ENCODE measurements at regions not wholly inside any gene's neighbourhood (a gene's known extent, or its start where the extent isn't known, plus 50 kb on each side); places are given as distances from the start of the nearest gene placed in this dataset.

- no peak for DNase-seq (ENCODE audit: low spot score)
These were observed 1548.2 kb upstream of the CELF4 start for GRCh38 chr18:39113790-39114189.

- no peak for DNase-seq (ENCODE audit: low spot score)
These were observed 1539.5 kb upstream of the CELF4 start for GRCh38 chr18:39105104-39105503.

- no peak for DNase-seq (ENCODE audit: low spot score)
These were observed 1507.4 kb upstream of the CELF4 start for GRCh38 chr18:39072970-39073369.

GRCh38 chr18:39062426-39062825 lies 1496.8 kb upstream of the CELF4 start:
- DNase-seq (ENCODE audit: low spot score): no peak

- DNase-seq (ENCODE audit: low spot score): no peak
These were observed 1492.9 kb upstream of the CELF4 start for GRCh38 chr18:39058386-39059000.

- DNase-seq (ENCODE audit: low spot score): no peak
These were observed 1491.9 kb upstream of the CELF4 start for GRCh38 chr18:39057423-39058064.

- no peak for DNase-seq (ENCODE audit: low spot score)
These were observed 1488.0 kb upstream of the CELF4 start for GRCh38 chr18:39053571-39053970.

GRCh38 chr18:39051013-39051412 lies 1485.4 kb upstream of the CELF4 start:
- DNase-seq (ENCODE audit: low spot score): no peak

GRCh38 chr18:39039813-39040212 lies 1474.2 kb upstream of the CELF4 start:
- DNase-seq (ENCODE audit: low spot score): no peak

- DNase-seq (ENCODE audit: low spot score): no peak
These were observed 1472.3 kb upstream of the CELF4 start for GRCh38 chr18:39037925-39038324.

GRCh38 chr18:39033312-39033711 lies 1467.7 kb upstream of the CELF4 start:
- no peak for DNase-seq (ENCODE audit: low spot score)

GRCh38 chr18:39031647-39032046 lies 1466.0 kb upstream of the CELF4 start:
- DNase-seq (ENCODE audit: low spot score): no peak

- DNase-seq (ENCODE audit: low spot score): no peak
These were observed 1464.6 kb upstream of the CELF4 start for GRCh38 chr18:39030124-39030655.

- no peak for DNase-seq (ENCODE audit: low spot score)
These were observed 1459.9 kb upstream of the CELF4 start for GRCh38 chr18:39025531-39025930.

GRCh38 chr18:39019989-39020388 lies 1454.4 kb upstream of the CELF4 start:
- DNase-seq (ENCODE audit: low spot score): no peak

- DNase-seq (ENCODE audit: low spot score): no peak
These were observed 1441.7 kb upstream of the CELF4 start for GRCh38 chr18:39007031-39007902.

- DNase-seq (ENCODE audit: low spot score): no peak
These were observed 1430.5 kb upstream of the CELF4 start for GRCh38 chr18:38996056-38996455.

GRCh38 chr18:38993342-38993741 lies 1427.7 kb upstream of the CELF4 start:
- DNase-seq (ENCODE audit: low spot score): no peak

GRCh38 chr18:38984968-38985367 lies 1419.4 kb upstream of the CELF4 start:
- no peak for DNase-seq (ENCODE audit: low spot score)

- no peak for DNase-seq (ENCODE audit: low spot score)
These were observed 1416.5 kb upstream of the CELF4 start for GRCh38 chr18:38982072-38982471.

GRCh38 chr18:38981389-38981788 lies 1415.8 kb upstream of the CELF4 start:
- DNase-seq (ENCODE audit: low spot score): no peak

GRCh38 chr18:38980420-38980819 lies 1414.8 kb upstream of the CELF4 start:
- no peak for DNase-seq (ENCODE audit: low spot score)

GRCh38 chr18:38972571-38972970 lies 1407.0 kb upstream of the CELF4 start:
- no peak for DNase-seq (ENCODE audit: low spot score)
